ENCODE measurements at regions not wholly inside any gene's neighbourhood (a gene's known extent, or its start where the extent isn't known, plus 50 kb on each side); places are given as distances from the start of the nearest gene placed in this dataset.

DNA sequence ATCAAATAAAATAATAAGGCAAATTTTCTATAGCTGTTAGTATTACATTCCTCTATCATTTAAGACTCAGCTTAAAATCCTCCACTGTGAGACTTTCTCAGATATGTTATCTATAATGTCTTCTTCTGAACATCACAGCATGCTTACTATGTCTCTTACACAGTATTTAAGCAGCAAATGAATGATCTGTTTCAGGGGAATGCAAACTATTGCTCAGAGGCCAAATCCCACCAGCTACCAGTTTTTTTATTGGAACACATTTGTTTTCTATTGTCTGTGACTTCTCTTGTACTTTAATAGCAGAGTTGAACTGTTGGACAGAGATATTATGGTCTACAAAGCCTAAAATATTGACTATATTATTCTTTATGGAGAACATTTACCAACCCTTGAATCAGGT is 59.6 kb downstream of the C3orf38 start:
- DNase-seq: peak; percentile 32

DNA sequence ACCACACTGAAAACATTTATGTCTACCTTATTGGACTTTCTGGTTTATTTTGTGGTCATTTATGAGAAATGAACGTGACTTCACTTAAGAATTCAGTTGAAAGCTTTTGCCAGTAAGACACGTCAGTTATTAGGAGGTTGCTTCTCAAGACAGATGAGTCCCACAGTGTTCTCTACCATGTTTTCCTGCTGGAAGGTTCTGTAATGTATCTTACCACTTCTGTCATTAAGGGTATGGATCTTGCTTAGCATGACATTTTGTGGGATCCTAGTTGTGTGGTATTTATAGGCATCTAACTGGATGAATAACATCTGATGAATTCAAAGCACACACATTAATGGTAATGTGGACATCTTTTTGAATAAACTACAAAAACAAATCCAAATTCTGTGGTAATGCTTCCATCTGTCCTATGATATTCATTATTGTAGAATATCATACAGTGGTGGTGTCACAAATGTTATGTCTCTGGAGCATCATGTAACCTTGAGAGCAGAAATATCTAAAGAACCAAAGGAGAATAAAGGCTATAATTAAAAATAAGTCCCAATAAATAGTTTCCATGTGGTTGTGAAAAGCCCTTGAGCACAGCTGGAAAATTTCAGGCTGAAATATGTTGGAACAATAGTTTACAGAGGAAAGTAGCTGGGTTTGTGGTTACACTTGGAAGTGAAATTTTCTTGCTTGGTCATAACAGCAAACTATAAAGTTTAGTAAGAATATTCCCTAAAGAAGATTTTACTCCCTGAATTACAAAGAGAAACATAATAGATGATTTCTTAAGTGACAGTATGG is 61.5 kb downstream of the C3orf38 start:
- peak; percentile 11 for DNase-seq

DNA sequence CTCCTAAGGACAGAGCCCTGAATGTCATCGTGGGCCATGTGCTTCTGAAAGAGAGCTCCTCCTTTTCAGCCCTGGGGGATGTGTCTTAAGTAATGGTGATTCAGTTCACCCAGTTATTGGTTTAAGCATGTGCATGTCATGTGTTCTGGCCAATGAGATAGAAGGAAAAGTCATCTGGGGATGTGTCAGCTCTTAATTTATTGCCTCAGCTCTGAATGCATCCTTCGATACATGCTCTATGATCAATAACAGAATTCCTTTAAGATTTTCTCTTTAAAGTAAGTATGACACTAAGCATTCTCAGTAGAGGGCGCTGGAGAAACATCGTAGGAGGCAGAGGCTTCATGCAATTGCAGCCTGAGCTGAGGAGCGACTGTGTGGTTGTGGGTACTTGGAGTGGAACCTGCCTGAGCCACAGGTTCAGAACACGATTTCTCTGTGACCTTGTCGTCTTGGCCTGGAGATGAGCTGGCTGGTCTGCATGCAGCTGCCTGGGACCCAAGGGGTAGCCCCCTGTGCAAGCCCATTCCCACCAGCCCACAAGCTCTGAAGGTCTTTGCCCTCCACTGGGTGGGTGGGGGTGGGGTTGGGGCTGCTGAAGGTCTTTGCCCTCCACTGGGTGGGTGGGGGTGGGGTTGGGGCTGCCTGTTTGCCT is 69.5 kb downstream of the C3orf38 start:
- peak; percentile 68 for DNase-seq

DNA sequence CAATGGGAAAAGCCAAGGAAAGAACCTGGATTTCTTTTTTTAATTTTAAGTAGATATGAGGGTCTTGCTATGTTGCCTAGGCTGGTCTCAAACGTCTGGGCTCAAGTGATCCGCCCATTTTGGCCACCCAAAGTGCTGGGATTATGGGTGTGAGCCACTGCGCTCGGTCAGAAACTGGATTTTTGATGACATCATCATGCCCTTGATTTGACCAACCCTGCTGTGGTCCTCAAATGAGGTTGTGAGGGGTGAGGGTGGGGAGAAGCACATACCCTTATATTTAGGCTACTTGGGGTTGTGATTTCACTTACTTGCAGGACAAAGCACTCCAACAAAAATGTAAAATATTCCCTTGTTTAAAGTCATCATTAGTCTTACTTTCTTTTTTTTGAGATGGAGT is 70.4 kb downstream of the C3orf38 start:
- DNase-seq: no peak

DNA sequence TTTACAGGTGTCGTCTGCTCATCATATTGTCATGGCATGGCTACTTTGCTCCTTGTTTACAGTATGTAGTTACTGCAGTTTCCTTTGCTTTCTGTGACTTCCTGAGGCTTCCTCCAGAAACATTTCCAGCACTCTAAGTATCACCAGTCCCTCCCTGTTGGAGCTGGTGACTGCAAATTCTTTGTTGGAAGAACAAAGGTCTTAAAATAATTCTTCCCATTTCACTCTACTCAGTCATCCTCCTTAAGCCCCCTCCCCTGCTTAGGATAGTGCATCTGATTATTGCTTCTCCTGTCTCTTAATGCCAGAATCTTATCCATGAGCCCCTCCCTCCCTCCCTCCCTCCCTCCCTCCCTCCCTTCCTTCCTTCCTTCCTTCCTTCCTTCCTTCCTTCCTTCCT is 72.0 kb downstream of the C3orf38 start:
- no peak for DNase-seq

DNA sequence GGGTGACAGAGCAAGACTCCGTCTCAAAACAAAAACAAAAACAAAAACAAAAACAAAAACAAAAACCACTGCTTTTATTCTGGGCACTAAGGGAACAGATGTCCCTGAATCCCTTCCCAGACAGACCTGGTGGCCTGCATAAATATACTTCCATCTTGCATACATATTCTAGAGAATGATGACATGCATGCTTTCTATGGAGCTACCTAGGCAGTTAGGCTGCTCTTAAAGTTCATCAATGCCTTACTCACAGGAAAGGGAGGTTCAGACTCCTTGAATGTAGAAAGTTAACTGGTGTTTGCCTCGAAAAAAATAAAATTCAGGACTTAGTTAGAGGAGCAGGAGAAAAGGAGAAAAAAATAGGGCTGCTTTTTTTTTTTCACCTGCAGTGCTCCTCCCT is 72.6 kb downstream of the C3orf38 start:
- DNase-seq: no peak

DNA sequence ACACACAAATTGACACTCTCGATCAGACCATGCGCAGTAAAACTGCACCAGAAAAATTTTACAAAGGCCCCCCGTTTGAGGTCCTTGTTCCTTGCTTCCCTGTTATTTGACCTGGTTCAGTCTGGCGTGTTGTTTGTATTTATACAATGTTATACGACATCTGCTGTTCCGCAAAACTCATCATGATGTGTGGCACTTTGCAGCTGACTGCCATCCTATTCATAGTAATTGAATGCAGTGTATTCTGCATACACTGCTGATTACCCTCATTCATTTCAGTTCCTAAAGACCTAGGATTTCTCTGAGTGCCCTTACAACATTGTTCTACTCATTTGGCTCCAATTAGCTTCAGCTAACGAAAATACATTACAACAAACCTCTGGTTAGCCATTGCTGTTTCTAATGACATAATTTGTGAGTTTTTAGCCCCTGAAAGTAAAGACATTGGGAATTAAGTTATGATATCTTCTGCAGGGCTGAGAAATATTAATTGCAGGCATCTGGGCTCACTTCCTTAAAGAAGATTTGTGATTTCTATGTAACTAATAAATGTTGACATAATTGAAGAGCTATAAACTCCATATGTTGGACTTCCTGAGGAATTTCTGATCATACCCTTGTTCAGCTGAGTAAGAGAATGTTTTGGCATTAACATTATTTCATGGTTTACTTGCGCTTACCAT is 75.7 kb downstream of the C3orf38 start:
- DNase-seq: no peak

DNA sequence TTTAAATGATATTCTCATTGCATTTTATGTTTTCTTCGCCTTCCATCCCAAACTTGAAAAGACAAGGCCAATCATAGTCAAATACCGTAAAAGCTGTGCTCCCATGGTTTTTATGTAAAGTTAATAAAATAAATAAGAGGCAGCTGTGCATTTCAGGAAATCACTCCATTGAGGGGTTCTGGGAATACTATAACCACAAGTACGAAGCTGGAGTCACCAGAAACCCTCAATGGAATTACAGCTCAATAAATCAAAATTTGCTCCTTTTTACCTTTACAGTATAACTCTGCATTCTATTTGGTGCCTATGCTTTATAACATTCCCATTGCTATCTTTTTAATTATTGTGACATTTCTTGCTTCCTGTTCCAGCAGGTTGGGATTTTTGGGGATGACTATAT is 77.2 kb downstream of the C3orf38 start:
- DNase-seq: no peak

DNA sequence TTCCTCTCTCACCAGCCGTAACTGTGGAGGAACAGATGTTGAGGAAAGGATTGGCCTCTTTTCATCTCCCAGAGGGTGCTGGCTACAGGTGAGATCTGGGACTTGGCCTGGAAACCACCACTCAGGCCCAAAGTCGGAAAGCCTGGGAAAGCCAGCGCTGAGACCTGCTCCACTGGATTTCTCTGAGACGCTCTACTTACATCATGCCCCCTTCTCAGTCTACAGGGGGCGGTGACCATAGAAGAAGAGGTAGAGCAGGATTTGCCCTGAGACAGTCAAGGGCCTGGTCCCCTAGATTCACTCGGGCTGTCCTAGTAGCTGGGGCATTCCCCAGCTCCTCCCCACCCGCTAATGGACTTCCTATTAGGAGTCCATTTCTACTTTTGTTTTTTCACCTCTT is 80.9 kb downstream of the C3orf38 start:
- no peak for DNase-seq

DNA sequence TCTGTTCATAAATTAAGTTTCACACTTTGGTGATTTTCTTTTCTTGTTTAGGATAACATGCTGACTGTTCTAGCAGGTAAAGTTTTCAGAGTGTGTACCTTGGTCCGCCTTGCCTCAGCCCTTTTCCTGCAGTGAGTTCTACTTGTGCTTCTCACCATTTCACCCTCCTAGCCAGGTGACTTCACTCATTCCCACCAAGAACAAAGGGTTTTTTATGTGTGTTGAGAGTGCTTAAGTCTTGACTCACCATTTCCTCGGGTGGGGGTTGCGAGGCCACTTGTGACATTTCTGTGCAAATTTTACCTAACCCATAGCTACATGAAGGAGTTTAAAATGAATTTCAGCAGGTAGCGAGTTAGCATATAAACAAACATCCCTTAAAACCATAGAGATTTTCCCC is 81.4 kb downstream of the C3orf38 start:
- no peak for DNase-seq

DNA sequence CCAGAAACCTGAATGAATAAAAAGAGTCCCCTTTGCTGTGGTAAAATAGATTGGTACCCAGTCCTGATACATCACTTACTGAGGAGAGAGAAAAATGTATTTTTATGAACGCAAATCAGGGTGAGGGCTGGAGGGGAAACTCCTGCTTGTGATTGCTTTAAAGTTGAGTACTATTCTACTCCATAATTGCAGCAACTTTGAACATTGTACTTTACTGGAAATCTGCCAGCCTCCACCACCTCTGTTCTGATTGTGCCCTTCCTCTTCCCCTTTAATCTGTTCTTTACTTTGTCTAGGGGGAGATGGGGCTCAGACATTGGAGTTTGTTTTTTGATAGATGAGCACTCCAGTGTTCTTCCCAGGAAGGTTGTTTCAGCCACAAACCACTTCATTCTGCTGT is 81.9 kb downstream of the C3orf38 start:
- DNase-seq: no peak

DNA sequence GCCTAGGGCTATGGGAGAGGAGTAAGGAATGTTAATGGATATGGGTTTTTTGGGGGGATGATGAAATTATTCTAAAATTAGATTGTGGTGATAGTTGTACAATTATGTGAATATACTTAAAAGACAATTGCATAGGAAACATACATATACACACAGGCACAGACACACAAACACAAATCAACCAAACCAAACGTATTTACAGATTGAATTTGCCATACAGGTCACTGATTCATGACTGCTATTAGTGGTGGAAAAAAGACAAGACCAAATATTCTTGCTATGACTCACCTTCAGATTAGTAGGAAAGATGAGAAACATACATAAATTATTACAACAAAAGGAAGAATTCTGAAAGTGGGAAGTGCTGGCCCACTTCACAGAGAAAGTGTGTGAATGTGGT is 85.3 kb downstream of the C3orf38 start:
- peak; percentile 18 for DNase-seq

DNA sequence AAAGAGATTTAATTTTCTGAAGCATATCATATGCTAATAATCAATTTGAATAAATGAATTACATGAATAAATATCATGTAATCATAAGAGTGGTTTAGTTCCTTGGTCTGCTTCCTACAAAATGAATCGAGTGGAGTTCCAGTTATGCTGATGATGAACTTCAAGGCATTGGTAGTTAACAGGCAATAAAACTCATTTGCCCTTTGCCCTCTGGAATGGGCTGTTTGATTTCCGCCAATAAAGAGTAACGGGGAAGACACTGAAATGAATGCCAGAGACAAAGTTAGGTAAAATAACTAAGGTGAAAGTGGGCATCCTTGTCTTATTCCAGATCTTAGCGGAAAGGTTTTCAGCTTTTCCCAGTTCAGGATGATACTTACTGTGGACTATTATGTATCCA is 90.1 kb downstream of the C3orf38 start:
- DNase-seq: no peak

DNA sequence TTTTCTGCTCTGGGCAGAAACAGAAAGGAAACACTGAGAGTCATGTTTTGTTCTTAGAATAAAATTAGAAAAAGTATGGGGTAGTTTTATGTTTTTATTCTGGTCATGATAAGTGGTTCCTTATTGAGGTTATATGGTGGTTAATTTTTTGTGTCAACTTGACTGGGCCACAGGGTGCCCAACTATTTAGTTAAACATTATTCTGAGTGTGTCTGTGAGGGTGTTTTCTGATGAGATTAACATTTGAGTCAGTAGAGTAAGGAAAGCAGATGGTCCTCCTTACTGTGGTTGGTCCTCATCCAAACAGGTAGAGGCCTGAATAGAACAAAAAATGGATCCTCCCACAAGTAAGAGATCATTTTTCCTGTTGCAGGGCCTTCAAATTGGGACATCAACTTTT is 98.9 kb downstream of the C3orf38 start:
- DNase-seq: no peak

DNA sequence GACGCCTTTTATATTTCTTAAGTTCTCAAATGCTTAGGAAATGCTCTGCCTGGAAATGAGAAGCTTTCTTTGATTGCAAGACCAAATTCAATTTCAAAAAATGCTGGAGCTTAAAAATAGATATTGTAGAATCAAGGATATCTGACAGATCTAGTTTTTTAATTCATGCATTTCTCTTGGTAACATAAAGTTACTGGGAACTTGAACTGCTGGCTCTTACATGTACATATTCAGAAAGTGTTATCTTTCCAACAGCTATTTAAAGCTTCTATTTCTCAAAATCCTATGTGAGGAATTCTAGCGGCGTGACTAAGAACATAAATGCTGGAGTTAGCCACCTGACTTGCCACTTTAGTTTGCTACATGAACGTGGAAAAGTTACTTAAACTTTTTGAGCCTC is 109.3 kb downstream of the C3orf38 start:
- no peak for DNase-seq

DNA sequence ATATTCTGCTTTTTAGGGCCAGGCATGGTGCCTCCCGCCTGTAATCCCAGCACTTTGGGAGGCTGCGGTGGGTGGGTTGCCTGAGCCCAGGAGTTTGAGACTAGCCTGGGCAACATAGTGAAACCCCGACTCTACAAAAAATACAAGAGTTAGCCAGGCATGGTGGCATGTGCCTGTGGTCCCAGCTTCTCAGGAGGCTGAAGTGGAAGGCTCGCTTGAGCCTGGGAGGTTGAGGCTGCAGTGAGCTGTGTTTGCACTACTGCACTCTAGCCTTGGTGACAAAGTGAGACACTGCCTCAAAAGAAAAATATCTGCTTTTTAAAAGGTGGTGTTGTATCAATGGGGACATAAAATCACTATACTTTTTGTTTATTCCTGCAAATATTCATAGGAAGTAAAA is 112.8 kb downstream of the C3orf38 start:
- no peak for DNase-seq

DNA sequence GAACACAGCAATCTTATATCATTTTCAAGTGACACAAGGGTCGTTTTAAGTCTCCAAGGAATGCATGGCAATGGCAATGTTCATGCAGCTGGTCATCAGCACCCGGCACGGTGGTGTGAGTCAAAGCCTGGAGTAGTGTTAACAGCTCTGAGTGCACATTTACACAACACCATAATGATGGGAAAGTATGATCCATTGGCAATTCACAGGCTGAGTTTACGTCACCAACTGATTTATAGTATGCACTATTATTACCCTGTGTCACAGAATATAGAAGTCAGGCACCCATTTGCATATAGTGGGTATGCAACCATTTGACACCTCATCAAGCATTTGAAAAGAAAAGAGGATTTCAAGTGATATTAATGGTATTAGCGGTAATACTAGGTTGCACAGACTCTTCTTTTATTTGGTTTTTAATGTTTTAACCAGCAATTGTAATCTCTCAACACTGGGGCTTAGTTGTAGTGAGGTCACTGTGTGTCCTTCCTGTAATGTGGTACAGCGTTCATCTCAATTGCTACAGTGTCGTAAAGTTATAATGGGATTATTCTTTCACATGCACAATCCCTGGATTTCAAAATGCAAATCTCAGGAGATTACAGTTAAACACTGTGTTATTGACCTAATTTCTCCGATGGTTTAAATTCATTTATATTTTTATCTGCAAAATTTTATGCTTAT is 113.8 kb downstream of the C3orf38 start:
- no peak for DNase-seq

DNA sequence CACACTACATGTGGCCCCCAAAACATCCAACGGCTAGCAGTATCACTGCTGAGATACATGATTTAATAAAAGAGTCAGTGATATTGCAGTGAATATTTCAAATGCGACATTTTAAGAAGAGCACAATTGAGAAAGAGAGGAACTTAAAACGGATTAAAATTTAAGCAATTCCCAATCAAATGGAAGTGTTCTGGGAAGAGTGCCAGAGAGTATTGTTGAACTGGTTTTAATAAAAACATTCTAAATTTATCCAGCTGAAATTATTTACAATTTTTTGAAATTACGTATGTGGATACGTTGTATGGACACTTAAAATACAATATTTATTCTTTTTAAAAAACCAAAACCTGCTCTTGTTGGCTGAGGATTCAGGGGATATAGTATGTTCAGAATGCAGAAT is 117.7 kb downstream of the C3orf38 start:
- DNase-seq: no peak

DNA sequence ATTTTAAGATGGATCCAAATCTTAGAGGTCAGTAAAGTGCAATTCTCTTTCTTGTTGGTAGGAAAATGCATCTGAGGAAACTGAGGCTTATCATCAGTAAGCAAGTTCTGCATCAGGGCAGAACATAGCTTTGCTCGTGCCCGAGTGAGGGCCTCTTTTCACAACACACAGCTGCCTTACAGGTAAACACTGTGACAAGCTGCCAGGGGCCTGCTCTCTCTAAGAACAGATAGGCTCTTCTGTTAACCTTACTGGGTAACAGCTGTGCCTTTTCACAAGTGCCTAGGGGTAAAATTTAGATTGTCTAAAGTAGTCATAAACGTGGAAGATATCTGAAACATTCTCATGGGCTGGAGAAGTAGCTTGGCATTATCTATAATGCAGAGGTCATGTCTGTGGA is 118.1 kb downstream of the C3orf38 start:
- DNase-seq: no peak

DNA sequence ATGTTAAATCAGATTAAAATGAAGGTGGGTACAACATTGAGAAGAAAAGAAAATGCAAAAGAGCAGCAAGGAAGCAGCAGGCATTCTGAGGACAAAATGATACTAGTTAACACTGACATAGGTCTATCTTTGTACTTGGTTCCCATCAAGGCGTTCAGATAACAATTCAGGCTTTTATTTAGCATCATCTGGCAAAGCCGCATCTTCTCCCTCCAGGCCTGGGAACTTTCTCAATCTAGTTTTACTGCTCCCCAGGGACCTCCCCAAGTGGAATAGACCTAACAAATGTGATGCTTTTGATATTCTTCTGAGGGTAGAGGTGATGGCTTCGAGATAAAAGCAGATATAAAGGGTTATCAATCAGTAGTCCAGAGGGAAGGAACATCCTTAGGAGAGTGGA is 130.6 kb downstream of the C3orf38 start:
- no peak for DNase-seq

DNA sequence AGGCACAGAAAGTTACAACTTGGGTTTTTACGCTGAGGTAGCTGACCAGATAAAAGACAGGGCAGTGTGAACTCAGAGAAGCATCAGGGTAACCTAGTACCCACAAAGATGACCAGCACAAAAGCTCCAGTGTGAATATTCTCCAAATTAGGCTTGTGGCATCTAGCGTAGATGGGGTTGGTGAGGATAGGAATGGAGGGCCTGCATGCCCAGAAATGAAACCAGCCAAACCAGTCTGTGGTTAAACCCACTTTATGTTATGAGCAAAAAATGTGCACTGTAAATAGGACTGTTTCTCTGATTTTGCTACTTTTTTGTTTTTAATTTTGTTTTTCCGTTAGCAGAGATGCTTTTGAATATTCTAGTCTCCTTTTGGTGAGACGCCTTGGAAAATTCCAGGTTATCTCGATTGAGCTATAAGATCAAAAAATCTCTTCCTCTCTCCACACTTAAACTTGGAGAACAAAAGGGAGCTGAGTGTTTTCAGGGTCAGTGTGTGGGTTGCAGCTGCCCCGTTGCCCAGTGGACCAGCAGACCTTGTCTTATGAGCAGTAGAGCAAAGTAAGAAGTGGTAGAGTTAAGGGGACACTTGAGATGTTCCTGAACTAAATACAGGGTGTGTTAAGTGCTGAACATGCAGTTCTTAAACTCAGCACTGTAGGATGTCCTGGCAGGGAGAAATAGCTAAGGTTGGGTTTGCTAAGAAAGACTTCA is 132.9 kb downstream of the C3orf38 start:
- DNase-seq: no peak

DNA sequence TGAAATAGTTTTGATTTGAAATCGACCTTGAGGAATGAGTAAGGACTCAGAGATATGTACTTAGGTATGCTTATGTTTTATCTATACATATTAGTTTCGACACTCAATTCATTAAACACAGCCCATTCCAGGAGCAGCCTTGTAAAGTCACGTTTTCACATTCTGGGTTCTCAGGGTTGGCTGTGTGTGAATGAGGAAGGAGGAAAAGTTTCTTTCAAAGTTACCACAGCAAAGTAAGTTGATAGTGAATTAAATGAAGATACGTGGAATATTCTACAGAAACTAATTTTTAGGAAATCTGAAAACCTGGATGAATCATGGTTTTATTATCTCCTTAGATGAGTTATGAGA is 133.5 kb downstream of the C3orf38 start:
- DNase-seq: no peak

DNA sequence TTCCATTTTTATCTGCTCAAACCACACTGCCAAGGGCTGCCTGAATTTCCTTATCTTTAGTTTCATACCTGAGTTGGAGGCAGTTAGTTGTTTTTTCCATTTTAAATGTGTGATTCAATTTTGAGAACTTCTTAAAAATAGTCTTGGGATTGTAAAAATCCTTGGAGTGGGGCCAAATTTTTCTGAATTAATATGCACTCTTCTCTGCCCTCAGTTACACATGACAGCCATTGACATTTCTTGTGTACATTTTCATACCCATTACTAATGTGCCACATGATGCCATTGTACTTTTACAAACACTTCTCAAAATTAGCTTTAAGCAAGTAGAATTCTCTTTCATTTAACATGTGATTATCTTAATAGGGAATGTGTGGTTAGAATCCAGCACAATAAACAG is 141.7 kb downstream of the C3orf38 start:
- no peak for DNase-seq
